HG03457 (cell line): ENCODE measurements at regions not wholly inside any gene's neighbourhood (a gene's known extent, or its start where the extent isn't known, plus 50 kb on each side); places are given as distances from the start of the nearest gene placed in this dataset.

Experiments used
- ATAC-seq: cut with Tn5 transposase; IDR thresholded peaks from one replicate; pipeline ENCODE4 v1.9.1; 2021; ENCODE audit warnings: moderate number of reproducible peaks; ENCODE audit not compliant: unreplicated experiment

DNA sequence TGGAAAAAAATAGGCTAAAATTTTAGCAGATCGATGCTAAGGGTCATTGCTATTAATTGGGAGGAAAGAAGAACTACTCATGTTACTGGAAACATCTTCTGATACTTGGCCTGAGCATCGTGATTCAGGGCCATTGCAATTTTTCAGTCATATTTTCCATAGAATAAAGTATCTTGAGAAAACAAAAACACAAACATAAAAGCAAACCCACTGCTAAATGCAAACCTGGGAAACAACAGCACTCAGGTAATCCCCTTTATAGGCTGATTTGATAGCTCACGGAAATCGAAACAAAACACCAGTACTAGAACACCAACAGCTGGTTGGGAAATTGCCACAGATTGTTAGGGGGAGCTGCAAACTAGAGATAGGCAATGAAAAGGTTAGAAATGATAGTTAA lies 172.9 kb upstream of the ESRRG start:
- ATAC-seq: no peak

DNA sequence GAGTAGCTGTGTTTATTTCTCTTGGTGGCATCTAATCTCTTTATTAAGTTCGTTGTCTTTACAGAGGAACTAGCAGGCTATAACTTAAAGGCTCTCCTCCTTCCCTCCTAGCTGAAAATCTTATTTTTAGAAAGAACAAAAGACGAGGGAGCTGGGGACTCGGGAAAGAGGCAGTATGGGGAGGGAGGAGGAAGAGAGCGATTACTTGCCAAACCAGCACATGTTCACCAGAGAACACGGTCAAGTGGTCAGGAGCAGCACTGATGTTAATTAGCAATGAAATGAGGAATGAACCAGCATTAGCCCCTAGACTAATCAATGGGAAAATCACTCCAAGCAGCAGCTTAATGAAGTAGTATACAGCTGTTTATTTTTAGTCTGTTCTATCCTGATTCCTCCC lies 171.3 kb upstream of the ESRRG start:
- no peak for ATAC-seq

GRCh38 chr1:216892581-216893160 lies 169.4 kb upstream of the ESRRG start:
- no peak for ATAC-seq

- no peak for ATAC-seq
Observed at GRCh38 chr1:216890871-216891270, 167.6 kb upstream of the ESRRG start.

GRCh38 chr1:216888731-216889130 lies 165.5 kb upstream of the ESRRG start:
- ATAC-seq: no peak

GRCh38 chr1:216887032-216887431 lies 163.8 kb upstream of the ESRRG start:
- ATAC-seq: no peak

DNA sequence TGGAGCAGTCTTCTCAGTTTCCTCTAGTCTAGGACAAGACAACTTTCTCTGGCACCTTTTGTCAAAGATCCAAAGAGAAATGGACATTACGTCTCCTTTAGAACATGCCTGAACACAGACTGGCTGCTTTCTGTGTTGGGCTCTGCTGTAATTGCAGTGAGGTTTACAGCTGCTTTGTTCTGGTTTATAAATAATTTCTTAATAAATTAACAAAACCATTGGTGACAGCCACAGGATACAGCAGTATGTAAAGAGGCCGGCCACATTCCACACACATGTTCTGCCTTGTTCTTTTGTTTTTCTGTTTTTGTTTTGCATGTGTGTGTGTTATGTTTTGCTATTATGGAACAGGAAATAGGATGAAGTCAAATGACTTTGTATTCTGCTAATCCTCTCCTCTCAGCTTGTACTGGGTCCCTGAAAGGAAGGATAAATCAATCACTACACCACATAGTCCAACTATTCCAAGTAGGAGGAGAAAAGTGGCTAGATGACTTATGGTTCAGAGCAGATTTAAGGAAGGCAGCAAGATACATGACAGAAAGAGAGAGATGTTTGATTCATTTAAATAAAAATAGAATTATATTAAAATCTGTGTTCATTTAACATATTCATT lies 161.5 kb upstream of the ESRRG start:
- no peak for ATAC-seq

DNA sequence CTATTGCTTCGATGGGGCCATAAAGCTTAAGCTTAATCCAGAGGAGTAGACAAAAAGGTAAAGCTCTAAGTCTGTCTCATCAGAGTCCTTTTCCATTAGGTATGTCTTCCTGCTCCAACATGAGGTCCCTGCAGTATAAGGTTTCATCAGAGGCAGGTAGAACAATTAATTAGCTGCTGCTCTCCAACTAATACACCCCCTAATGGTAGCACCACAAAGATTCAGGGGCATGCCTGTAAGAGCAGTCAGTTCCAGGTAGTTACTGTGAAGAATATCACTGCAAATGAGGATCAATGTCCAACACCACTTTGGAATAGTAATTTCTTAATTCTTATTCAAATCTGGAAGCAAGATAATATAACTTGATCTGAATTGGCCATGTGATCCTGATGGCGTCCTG lies 160.3 kb upstream of the ESRRG start:
- ATAC-seq: no peak

GRCh38 chr1:216881695-216882094 lies 158.5 kb upstream of the ESRRG start:
- no peak for ATAC-seq

GRCh38 chr1:216866714-216867113 lies 143.5 kb upstream of the ESRRG start:
- no peak for ATAC-seq

DNA sequence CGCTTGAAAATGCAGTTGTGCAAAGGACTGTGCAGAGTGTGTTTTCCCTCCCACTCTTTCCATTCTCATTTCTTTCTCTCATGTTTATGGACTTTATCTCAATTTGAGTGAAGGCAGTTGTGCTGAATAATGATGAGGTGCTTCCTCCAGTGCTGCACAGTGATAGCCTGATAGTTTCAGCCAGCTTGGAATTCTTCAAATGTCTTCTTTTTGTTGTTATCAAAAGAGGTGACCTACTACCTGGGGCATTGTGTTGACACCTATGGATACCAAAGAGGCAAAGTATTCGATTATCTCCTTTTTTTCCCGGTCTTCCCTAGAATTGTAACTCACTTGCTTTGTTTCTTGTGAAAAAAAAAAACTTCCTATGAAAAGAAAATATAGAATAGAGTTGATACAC lies 132.6 kb upstream of the ESRRG start:
- no peak for ATAC-seq

GRCh38 chr1:216854836-216855484 lies 131.7 kb upstream of the ESRRG start:
- ATAC-seq: no peak

DNA sequence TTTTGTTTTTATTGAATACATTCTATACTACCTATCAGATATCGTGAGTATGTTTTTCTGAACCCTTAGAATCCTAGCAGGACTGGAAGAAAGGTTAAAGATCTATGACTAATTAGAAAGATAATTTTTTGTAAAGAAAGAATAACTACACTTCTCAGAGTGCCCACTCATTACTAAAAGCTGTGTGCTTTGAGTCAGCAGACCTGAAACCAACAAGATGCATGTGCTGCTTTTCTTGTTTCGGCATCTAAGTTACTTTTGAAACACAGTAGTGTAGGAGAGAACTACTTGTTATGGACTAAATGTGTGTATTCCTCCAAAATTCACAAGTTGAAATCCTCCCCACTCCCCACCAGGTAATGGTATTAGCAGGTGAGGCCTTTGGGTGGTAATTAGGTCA lies 127.8 kb upstream of the ESRRG start:
- no peak for ATAC-seq

DNA sequence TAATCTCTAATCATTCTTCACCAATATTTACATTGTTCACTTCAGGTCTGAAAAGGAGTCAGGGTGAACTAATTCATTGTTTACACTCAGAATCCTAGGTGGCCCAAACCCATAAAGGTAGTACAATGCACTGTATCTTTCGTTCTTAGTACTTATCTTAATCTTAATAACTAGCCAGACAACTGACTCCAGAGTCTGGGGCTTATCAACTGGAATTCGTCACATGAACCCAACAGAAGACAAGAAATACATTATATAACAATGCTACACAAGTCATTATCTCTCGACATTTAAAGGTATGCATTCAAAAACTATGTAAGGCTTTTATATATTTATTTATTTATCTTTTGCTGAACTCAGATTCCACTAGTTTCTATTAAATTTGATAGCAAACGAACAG lies 125.9 kb upstream of the ESRRG start:
- ATAC-seq: no peak

GRCh38 chr1:216847397-216848036 lies 124.3 kb upstream of the ESRRG start:
- no peak for ATAC-seq

- no peak for ATAC-seq
Observed at GRCh38 chr1:216846339-216846738, 123.1 kb upstream of the ESRRG start.

- no peak for ATAC-seq
Observed at GRCh38 chr1:216843409-216843808, 120.2 kb upstream of the ESRRG start.

- ATAC-seq: no peak
Observed at GRCh38 chr1:216841165-216841564, 117.9 kb upstream of the ESRRG start.

- no peak for ATAC-seq
Observed at GRCh38 chr1:216836316-216836715, 113.1 kb upstream of the ESRRG start.

DNA sequence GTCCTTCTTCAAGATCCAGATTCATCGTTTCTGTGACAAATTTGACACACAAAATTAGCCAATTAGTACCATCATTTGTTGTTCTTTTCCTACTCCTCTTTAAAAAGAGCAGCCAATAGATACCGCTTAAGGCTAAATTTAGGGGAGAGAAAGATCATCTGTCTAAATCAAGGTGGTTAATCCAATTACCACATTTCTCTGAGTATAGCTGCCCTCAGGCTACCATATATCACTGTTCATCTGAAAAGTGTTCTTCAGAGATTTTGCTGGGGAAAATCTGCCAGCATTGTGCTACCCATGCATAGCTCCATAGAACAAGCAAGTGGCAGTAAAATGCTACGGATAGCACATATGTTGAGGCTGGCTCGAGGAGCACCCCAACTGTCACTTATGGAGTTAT lies 110.3 kb upstream of the ESRRG start:
- ATAC-seq: no peak

DNA sequence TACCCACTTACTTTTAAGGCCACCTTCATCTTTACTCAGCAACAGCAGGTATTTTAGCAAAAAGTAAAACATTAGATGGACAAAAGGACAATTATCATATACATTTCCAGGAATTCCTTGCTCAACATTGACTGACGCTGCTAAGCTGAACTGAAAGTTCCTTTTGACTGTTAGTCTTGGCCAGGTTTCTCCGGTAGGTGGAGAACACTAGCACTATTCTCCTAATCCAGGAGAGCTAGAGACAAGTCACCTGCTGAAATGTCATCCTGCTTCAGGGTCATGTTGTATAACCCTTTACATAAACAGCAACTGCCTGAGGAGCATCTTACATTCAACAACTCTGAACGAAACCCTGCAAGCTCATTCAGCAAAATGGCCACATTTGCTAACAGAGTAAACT lies 109.0 kb upstream of the ESRRG start:
- no peak for ATAC-seq
